ENCODE measurements at regions not wholly inside any gene's neighbourhood (a gene's known extent, or its start where the extent isn't known, plus 50 kb on each side); places are given as distances from the start of the nearest gene placed in this dataset.

- DNase-seq (ENCODE audit: low spot score): no peak
- no peak overlapping the region for H3K4me2 ChIP-seq
- no peaks in the 10 kb centered on the region for H3K36me3 Mint-ChIP-seq
Measured at GRCh38 chr7:101718363-101719122, 89.4 kb upstream of the MYL10 start.

DNA sequence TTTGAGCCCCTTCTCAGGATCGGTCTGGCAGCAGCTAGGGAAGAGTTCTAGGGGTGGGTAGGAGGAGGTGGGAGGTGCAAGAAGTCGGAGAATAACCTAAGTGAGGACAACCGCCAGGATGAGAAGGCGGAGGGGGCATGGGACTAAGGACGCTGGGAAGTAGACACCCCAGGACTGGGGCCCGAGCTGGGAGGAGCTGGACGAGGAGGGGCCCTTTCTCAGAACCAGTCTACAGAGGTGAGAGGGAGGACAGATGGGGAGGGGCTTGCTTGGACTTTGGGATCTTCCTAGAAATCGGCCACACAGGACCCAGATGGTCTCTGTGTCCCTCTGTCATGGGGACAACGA lies 90.0 kb upstream of the MYL10 start:
- H3K4me3 Mint-ChIP-seq: no peak overlapping the region
- H4K20me1 ChIP-seq (ENCODE audit: low read depth): no peaks in the 10 kb centered on the region
- H3K36me3 Mint-ChIP-seq: no peaks in the 10 kb centered on the region
- H3K4me2 ChIP-seq: no peak overlapping the region
- H3K9ac ChIP-seq: no peak overlapping the region
- H3F3A ChIP-seq (ENCODE audit: low read depth): no peaks in the 10 kb centered on the region
- no peak for TF ChIP-seq EZH2phosphoT487 (IDR thresholded peaks at IDR 0.05)
- TF ChIP-seq CTCF (IDR thresholded peaks at IDR 0.05): no peak
- no peak for TF ChIP-seq EZH2 (IDR thresholded peaks at IDR 0.05)
- H3K9me3 Mint-ChIP-seq: peaks cover 3% of the 10 kb centered on the region
- H3K27me3 Mint-ChIP-seq (ENCODE audit: insufficient read depth, low read depth): peaks cover 10% of the 10 kb centered on the region
- no peak overlapping the region for H3K27ac ChIP-seq
- H3K27ac Mint-ChIP-seq: peak overlapping the region; percentile 13
- H3K9me3 ChIP-seq (ENCODE audit: low read depth): no peaks in the 10 kb centered on the region
- H3K4me3 ChIP-seq: no peak overlapping the region
- peaks cover 3% of the 10 kb centered on the region for H3K4me1 ChIP-seq
- no peak for DNase-seq (ENCODE audit: low spot score)
- H3K4me1 Mint-ChIP-seq: peaks cover 8% of the 10 kb centered on the region
- no peaks in the 10 kb centered on the region for H3K36me3 ChIP-seq
- no peaks in the 10 kb centered on the region for H3K79me2 ChIP-seq (ENCODE audit: low read depth)
- H3K27me3 ChIP-seq: no peaks in the 10 kb centered on the region
- H2AFZ ChIP-seq (replicated peaks): no peak overlapping the region

More at GRCh38 chr7:101718363-101719122, 89.4 kb upstream of the MYL10 start:
- Histone ChIP-seq H2AFZ (replicated peaks) (no peak overlapping the region), H3K4me3 (no peak overlapping the region), H3K27ac (no peak overlapping the region), H3K36me3 (no peaks in the 10 kb centered on the region), H3K27me3 (no peaks in the 10 kb centered on the region), H3K9me3 (ENCODE audit: low read depth) (no peaks in the 10 kb centered on the region), H3K79me2 (ENCODE audit: low read depth) (no peaks in the 10 kb centered on the region), H3K9ac (no peak overlapping the region), H4K20me1 (ENCODE audit: low read depth) (no peaks in the 10 kb centered on the region), H3K4me1 (peaks cover 3% of the 10 kb centered on the region), H3F3A (ENCODE audit: low read depth) (no peaks in the 10 kb centered on the region)
- Mint-ChIP-seq H3K27me3 (ENCODE audit: insufficient read depth, low read depth) (peaks cover 10% of the 10 kb centered on the region), H3K27ac (peak overlapping the region; percentile 13), H3K4me1 (peaks cover 8% of the 10 kb centered on the region), H3K4me3 (no peak overlapping the region), H3K9me3 (no peaks in the 10 kb centered on the region)
- TF ChIP-seq EZH2 (IDR thresholded peaks at IDR 0.05) (no peak), CTCF (IDR thresholded peaks at IDR 0.05) (no peak), EZH2phosphoT487 (IDR thresholded peaks at IDR 0.05) (no peak)

- Mint-ChIP-seq H3K9me3 (peaks cover 3% of the 10 kb centered on the region), H3K27ac (no peak overlapping the region), H3K36me3 (no peaks in the 10 kb centered on the region), H3K4me1 (peaks cover 5% of the 10 kb centered on the region), H3K27me3 (ENCODE audit: insufficient read depth, low read depth) (peaks cover 4% of the 10 kb centered on the region), H3K4me3 (no peak overlapping the region)
- Histone ChIP-seq H2AFZ (replicated peaks) (no peak overlapping the region), H3K79me2 (ENCODE audit: low read depth) (no peaks in the 10 kb centered on the region), H3K27me3 (no peaks in the 10 kb centered on the region), H3K4me2 (no peak overlapping the region), H3K9ac (no peak overlapping the region), H4K20me1 (ENCODE audit: low read depth) (no peaks in the 10 kb centered on the region), H3K9me3 (ENCODE audit: low read depth) (no peaks in the 10 kb centered on the region), H3K36me3 (no peaks in the 10 kb centered on the region), H3K4me1 (peaks cover 3% of the 10 kb centered on the region), H3K27ac (no peak overlapping the region), H3K4me3 (no peak overlapping the region), H3F3A (ENCODE audit: low read depth) (no peaks in the 10 kb centered on the region)
- no peak for TF ChIP-seq CTCF (IDR thresholded peaks at IDR 0.05)
- no peak for TF ChIP-seq EZH2 (IDR thresholded peaks at IDR 0.05)
- no peak for TF ChIP-seq EZH2phosphoT487 (IDR thresholded peaks at IDR 0.05)
- DNase-seq (ENCODE audit: low spot score): no peak
Measured at GRCh38 chr7:101720324-101720723, 91.2 kb upstream of the MYL10 start.
